ENCODE measurements at regions not wholly inside any gene's neighbourhood (a gene's known extent, or its start where the extent isn't known, plus 50 kb on each side); places are given as distances from the start of the nearest gene placed in this dataset.

GRCh38 chr4:166421556-166422156 is 548.6 kb downstream of the TLL1 start:
- 88% methylated on average over 2 of the region's 2 CpGs; no CpG with 5 or more reads in 1 of the 2 experiments for WGBS, 2 experiments (ENCODE audit: extremely low coverage in 1 of 2, insufficient coverage in 1 of 2, insufficient read length in 1 of 2, insufficient replicate concordance in 2 of 2, low coverage in 1 of 2, low lambda C conversion rate in 2 of 2, missing lambda C conversion rate in 1 of 2)
- Histone ChIP-seq H2BK20ac (ENCODE audit: low read length) (no peak overlapping the region), H3K27ac (ENCODE audit: low read depth, low read length) (no peak overlapping the region), H3K27me3 (replicated peaks in 1 of 4; ENCODE audit: control insufficient read depth in 3 of 4, extremely low read depth in 1 of 4, insufficient read depth in 3 of 4, low read length in 3 of 4) (no peaks in the 10 kb centered on the region), H3K23me2 (ENCODE audit: low read depth, low read length) (no peaks in the 10 kb centered on the region), H2BK15ac (ENCODE audit: low read length) (no peak overlapping the region), H2AFZ (ENCODE audit: low read length) (no peak overlapping the region), H3K4me2 (ENCODE audit: insufficient read depth in 1 of 2, low read depth in 2 of 2, low read length in 2 of 2) (no peak overlapping the region), H3K79me1 (ENCODE audit: low read depth, low read length) (no peaks in the 10 kb centered on the region), H2BK5ac (ENCODE audit: low read depth, low read length) (no peak overlapping the region), H4K8ac (ENCODE audit: extremely low read depth, insufficient read depth, low read length) (no peak overlapping the region), H3K14ac (ENCODE audit: insufficient read length) (no peak overlapping the region), H3K79me2 (ENCODE audit: control insufficient read depth in 1 of 2, insufficient read depth in 2 of 2, low read length in 2 of 2) (no peaks in the 10 kb centered on the region), H4K91ac (replicated peaks; ENCODE audit: insufficient read length, low read length) (no peak overlapping the region), H3K4me1 (replicated peaks in 1 of 4; ENCODE audit: control insufficient read depth in 3 of 4, insufficient read depth in 4 of 4, low read length in 3 of 4) (no peaks in the 10 kb centered on the region), H2AK5ac (ENCODE audit: low read depth, low read length) (no peak overlapping the region), H3K9ac (replicated peaks in 1 of 4; ENCODE audit: extremely low read depth in 1 of 4, low read depth in 3 of 4, low read length in 3 of 4) (no peak overlapping the region), H3K4me3 (ENCODE audit: extremely low read depth in 1 of 4, insufficient read depth in 2 of 4, low read depth in 3 of 4, low read length in 4 of 4) (no peak overlapping the region), H3K4ac (replicated peaks; ENCODE audit: insufficient read length, low read depth, low read length) (no peak overlapping the region), H3K23ac (ENCODE audit: insufficient read length) (no peak overlapping the region), H2BK120ac (replicated peaks; ENCODE audit: low read depth, low read length) (no peak overlapping the region), H2BK12ac (ENCODE audit: low read depth, low read length) (no peak overlapping the region), H3K18ac (ENCODE audit: extremely low read depth, low read length) (no peak overlapping the region), H4K20me1 (replicated peaks in 1 of 2; ENCODE audit: control insufficient read depth in 1 of 2, insufficient read depth in 2 of 2, low read length in 2 of 2) (no peaks in the 10 kb centered on the region), H3K36me3 (ENCODE audit: control insufficient read depth in 2 of 4, insufficient read depth in 4 of 4, low read length in 3 of 4) (no peaks in the 10 kb centered on the region), H3K9me3 (ENCODE audit: insufficient read depth in 2 of 2, low read depth in 1 of 2, low read length in 1 of 2) (peaks cover 0 to 12% of the 10 kb centered on the region in 2 experiments; a peak in 1 of 4 replicates), H4K5ac (ENCODE audit: insufficient read length, low read depth, low read length) (no peak overlapping the region), H3K56ac (replicated peaks; ENCODE audit: insufficient read length, low read depth, low read length) (no peak overlapping the region)
- TF ChIP-seq RAD21 (IDR thresholded peaks at IDR 0.05 in 1 of 2, conservative IDR thresholded peaks at IDR 0.05 in 1 of 2; ENCODE audit: low read depth in 2 of 2, low read length in 2 of 2) (0 out of 4 replicates have a peak, but pooled peaks of 1 of the 2 experiments have one; percentile 5), USF2 (IDR thresholded peaks at IDR 0.05; ENCODE audit: low read length) (no peak), EP300 (IDR thresholded peaks at IDR 0.05; ENCODE audit: borderline replicate concordance in 1 of 2, low read depth in 2 of 2, low read length in 2 of 2) (no peak), SIX5 (IDR thresholded peaks at IDR 0.05; ENCODE audit: low read depth, low read length) (no peak), ATF3 (IDR thresholded peaks at IDR 0.05; ENCODE audit: insufficient read depth, low read depth, low read length) (no peak), NANOG (IDR thresholded peaks at IDR 0.05; ENCODE audit: insufficient read depth, low read depth, low read length, poor library complexity, severe bottlenecking) (no peak), CTCF (IDR thresholded peaks at IDR 0.05; ENCODE audit: control extremely low read depth in 1 of 3, insufficient read depth in 1 of 3, low read depth in 1 of 3, low read length in 3 of 3) (peak in 1 of 3 experiments; percentile 15; a peak in 1 of 4 replicates)
- no peak for FAIRE-seq
- POLR2A ChIA-PET (ENCODE audit: partially characterized antibody), result no interaction called here
- no peak for DNase-seq (ENCODE audit: low read depth in 1 of 2, low spot score in 2 of 2)
- CTCF ChIA-PET (ENCODE audit: partially characterized antibody), result interaction anchor here (0.9 to 1.5 kb wide), 2 partner anchors 28 to 95 kb away, joined by 3 to 4 read pairs; no protein-coding TSS in a partner anchor
